ENCODE measurements at regions not wholly inside any gene's neighbourhood (a gene's known extent, or its start where the extent isn't known, plus 50 kb on each side); places are given as distances from the start of the nearest gene placed in this dataset.

DNA sequence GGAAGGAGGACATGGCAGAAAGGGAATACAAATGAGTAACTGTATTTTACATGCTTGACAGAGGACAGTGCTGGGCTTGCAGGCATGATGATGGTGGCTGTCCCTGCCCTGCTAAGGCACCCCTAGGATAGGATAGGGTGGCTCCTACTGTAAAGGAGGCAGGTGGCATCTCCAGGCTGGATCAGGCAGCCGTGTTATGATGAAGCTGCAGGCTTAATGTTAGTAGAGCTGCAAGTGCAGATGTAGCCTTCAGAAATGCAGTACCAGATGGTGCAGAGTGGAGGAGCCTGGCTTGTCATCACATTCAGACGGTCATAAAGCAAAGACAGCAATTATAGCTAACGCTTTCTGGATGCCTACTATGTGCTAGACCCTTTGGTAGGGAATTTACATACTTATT is 287.9 kb upstream of the PODXL start:
- H3K27ac ChIP-seq, result peak overlapping the region; percentile 59
- TF ChIP-seq, protein P1, sequence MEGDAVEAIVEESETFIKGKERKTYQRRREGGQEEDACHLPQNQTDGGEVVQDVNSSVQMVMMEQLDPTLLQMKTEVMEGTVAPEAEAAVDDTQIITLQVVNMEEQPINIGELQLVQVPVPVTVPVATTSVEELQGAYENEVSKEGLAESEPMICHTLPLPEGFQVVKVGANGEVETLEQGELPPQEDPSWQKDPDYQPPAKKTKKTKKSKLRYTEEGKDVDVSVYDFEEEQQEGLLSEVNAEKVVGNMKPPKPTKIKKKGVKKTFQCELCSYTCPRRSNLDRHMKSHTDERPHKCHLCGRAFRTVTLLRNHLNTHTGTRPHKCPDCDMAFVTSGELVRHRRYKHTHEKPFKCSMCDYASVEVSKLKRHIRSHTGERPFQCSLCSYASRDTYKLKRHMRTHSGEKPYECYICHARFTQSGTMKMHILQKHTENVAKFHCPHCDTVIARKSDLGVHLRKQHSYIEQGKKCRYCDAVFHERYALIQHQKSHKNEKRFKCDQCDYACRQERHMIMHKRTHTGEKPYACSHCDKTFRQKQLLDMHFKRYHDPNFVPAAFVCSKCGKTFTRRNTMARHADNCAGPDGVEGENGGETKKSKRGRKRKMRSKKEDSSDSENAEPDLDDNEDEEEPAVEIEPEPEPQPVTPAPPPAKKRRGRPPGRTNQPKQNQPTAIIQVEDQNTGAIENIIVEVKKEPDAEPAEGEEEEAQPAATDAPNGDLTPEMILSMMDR (conservative IDR thresholded peaks at IDR 0.05), result peak; percentile 25; the same call in 1 of the 2 replicates

DNA sequence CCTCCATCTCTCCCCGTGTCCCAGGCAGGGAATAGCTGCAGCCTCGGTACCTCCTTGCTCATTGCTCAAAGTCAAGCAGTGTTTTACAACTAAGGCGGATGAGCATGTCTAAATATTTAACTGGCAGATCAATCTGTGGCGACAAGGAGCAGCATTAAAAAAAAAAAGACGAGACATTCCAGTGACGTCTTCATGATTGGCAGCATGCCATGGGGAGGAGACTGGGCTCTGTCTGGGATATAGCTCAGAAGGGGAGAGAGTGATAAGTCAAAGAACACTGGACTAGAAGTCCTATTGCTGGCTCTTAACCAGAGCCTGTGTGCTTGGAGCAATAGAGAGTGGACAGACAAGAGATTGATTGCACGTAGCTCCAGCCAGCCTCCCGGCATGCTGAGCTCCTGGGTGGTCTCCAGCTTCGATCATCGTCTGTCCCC is 287.5 kb upstream of the PODXL start:
- TF ChIP-seq, protein P1 (conservative IDR thresholded peaks at IDR 0.05), result no peak
- peak overlapping the region; percentile 59 for H3K27ac ChIP-seq

DNA sequence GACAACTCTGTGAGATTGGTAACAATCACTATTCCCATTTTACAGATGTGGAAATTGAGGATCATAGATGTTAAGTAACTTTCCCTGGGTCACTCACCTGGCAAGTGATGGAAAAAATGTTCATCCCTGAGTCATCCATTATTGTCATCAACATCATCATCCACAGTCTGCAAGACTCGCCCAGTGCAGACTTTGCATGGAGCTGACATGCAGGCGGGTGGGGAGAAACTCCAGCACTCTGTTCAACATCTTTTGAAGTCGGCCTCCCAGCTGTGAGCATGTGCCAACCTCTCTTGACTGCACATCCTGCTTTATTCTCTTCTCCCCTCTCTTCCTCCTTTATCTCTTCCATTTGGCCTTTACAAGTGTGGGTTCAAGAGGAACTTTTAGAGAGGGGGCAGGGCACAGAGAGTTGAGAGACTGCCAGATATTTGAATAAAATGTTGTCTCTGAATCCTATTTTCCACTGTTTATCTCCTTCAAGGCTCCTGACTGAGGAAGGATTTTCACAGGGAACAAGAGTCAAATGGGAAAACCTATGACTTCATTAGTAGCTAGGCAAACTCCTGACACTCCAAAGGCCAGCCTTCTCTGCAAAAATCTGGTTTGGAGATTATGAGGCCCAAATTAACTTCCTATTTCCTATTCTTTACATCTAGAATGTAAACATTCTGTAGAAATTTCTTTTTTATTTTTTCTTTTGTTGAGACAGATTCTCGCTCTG is 283.7 kb upstream of the PODXL start:
- no peak overlapping the region for H3K27ac ChIP-seq
- TF ChIP-seq, protein P1 (conservative IDR thresholded peaks at IDR 0.05), result no peak

DNA sequence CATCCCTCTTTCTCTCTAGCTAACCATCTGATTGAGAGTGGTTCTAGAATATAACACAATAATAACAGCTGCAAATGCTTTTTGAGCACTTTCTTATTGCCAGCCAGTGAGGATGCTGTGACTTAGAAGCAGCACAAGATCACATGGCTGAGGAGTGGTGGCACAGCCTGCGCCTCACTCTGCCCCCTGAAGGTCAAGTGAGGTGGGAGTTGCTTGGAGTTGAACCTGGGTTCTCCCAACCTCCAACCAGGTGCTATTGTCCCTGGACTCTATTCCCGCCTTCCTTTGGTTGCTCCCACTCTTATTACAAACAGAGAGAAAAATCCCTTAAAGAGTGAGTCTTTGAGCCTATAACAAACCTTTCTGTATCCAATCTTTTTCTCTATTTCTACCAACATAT is 280.3 kb upstream of the PODXL start:
- TF ChIP-seq, protein P1 (conservative IDR thresholded peaks at IDR 0.05), result no peak
- H3K27ac ChIP-seq, result no peak overlapping the region

DNA sequence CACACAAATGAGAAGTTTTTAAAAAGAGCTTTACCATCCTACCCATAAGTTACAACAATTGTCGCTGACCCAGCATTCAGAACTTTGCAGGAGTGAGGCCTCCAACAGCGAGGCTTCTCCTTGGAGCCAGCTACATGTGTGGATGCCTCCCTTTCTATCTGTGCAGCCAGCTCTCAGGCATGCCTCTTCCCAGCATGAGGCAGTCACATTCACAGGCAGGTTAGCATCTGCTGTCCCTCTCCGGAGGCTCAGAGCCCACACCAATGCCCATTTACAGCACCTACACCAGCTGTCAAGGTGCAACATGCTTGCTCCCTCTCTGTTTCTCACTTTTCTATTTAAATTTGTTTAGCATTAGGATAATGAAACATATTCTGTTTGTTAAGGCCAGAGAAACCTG is 278.7 kb upstream of the PODXL start:
- H3K27ac ChIP-seq, result no peak overlapping the region
- TF ChIP-seq, protein P1 (conservative IDR thresholded peaks at IDR 0.05), result no peak

DNA sequence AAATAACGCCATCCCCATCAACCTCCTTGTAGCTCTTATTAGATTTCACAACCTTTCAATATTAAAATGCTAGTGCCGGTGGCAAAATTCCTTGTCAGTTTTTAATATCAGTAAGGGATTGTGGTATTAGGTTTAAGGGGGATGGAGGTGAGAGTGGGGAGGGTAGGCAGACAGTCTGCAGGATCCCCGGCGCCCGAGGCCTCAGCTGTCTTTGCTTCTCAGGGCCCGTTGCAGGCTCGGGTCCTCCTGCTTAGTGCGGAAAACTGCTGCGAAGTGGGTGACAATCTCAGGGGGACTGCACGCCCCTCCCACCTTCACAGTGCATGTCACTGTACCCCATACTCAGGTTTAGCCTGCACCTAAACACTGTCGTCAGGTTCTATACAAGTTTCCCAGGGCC is 274.3 kb upstream of the PODXL start:
- no peak overlapping the region for H3K27ac ChIP-seq
- TF ChIP-seq, protein P1 (conservative IDR thresholded peaks at IDR 0.05), result no peak

DNA sequence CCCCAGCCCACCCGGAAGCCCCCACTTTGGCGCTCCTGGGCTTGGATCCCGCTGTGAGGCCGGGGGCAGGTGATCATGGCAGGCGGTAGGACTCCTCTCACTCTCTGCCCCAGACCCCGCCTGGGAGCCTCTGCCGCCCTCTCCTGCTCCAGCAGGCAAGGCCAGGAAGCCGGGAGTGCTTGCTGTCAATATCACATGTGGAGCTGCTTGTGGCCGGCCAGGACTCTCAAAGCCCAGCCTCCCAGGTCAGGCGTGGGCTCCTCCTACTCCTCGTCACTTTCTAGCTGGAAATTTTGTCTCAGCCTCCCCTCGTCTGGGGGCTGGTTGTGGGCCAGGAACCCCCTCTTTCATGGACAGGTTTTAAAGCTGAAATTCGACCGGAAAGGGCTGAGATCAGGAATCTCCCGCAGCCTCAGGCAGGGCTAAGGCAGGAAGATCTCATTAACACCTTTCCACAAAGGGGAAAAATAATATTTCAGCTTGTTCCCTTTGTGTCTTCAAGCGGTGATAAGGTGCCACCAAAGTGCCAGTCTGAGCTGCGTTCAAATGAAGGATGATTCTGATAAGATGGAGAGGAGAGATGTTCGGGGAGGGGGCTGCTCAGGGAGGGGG is 273.6 kb upstream of the PODXL start:
- TF ChIP-seq, protein P1 (conservative IDR thresholded peaks at IDR 0.05), result no peak
- H3K27ac ChIP-seq, result no peak overlapping the region
